GM18519 (cell line): ENCODE measurements at regions not wholly inside any gene's neighbourhood (a gene's known extent, or its start where the extent isn't known, plus 50 kb on each side); places are given as distances from the start of the nearest gene placed in this dataset.

Source experiments
- ATAC-seq: cut with Tn5 transposase; IDR thresholded peaks from one replicate; pipeline ENCODE4 v1.9.1; 2021; ENCODE audit warnings: mild to moderate bottlenecking, moderate library complexity; ENCODE audit not compliant: unreplicated experiment, low FRiP score

DNA sequence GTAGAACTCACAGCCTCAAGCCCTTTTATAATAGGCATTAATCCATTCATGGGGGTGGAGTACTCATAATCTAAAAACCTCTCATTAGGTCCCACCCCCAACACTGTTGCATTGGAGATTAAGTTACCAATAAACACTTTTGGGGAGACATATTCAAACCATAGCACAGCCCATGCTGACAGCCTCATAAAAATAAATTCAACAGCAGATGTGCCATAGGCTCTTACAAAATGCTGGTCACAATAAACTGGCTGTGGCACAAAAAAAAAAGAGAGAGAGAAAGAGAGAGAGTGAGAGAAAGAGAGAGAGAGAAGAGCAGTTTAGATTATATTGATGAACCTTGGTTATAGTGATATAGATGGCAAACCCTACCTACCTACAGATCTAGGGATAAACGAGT is 1000.9 kb downstream of the TUSC7 start:
- ATAC-seq = no peak

DNA sequence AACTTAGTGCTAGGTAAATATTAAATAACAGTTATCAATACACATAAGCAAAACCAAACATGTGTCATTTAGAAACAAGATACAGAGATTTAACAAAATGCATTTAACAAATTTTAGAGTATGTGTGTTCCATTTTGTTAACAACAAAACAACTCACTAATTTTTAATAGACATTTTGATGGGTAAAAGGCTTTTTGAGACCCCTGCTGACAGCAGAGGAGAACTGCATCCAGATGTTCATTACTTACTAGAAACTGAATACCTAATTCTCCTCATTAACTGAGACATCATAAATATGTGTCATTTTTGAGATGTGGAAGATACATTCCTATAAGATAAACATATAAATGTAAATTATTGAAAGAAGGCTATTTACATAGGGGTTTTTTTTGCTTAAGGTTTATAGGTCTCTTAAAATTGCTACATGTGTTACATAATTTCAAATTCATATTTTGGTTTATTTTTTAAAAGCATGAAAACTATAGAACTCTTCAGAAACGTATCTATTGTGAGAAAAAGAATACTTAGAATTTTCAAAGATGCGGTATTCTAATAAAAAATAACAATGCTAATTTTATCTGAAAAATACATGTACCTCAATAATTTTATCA is 1009.8 kb downstream of the TUSC7 start:
- peak; percentile 73 for ATAC-seq

DNA sequence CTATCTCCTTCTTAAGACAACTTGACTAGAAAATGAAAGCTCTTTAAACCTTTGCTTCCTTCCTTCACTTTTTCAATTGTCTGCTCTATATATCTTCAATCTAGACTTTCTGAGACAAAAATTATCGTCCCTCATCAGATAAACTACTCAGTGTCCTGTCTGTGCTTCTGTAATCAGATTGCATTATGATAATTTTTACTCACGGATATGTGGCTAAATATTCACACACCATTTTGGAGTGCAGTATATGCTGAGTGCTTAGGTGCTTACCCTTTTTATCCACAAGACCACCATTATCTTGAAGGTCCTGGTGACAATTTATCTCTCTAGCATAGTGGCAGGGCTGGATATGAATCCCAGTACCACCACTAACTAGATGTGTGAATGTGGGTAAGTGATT is 1012.3 kb downstream of the TUSC7 start:
- ATAC-seq = no peak

DNA sequence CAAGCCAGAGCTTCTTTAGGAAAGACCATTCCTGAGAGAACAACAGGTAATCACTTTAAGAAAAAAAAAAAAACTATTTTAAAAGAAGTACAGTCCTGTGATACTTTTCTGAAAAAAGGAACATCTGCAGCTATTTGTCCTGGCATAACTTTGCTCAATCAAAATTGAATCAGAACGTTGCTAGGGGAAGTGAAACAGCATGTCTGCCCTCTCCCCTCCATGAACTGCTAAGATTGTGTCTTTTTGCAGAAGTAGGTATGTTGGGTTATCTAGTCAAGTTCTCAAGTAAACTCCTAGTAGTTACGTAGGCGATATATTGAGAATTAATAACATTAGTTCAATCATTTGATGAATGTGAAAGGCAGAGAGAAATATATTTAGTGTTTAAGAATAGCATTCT is 1013.3 kb downstream of the TUSC7 start:
- peak; percentile 83 for ATAC-seq

DNA sequence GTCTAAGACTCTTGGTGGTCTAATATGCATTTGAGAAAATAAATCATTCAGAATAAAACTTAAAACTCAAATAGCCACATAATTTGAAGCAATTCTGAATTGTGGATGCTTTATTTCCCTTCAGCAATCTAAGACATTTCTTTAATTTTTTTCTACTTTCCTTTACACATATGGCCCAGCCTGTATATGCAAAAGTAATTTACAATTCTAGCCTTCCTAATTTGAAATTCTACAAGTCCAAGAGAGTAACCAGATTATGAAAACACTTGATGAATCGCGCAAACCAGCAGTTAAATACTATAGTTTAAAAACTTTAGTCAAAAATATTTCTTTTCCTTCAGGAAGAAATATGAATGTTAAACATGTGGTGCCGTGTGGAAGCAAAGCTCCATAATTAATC is 1014.2 kb downstream of the TUSC7 start:
- no peak for ATAC-seq

DNA sequence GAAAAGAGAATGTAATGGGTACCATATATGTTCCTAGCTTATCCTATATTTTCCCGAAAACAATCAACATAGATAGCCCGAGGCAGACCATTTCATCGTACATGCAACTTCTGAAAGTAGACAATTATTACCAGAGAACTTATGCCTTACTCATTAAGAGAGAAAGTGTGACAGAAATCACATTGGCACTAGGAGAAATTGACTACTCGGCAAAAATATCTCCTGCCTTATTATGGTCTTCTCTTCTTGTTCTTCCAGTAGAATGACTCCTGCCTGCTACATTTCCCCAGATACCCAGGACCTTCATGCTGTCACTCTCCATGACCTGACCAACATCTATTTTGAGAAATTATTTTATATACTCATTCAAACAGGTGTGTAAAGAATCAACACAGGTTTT is 1015.7 kb downstream of the TUSC7 start:
- no peak for ATAC-seq

DNA sequence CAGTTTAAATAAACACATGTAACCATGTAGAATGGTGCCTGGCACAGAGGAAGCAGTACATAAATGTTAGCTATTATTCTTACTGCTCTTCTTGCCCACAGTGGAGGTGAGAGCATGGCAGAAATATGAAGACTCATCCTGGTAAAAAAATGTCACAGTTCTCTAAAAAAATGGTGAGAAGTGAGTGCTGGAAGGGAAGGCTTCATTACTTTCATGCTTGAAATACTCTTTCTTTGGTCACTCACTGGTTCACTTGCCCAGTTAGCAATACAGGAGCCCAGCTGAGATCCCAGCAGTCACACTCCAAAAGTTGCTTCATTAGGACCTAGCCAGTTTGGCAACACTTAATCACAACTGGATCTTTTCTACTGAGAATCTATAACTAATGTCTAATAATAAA is 1017.2 kb downstream of the TUSC7 start:
- ATAC-seq = no peak

DNA sequence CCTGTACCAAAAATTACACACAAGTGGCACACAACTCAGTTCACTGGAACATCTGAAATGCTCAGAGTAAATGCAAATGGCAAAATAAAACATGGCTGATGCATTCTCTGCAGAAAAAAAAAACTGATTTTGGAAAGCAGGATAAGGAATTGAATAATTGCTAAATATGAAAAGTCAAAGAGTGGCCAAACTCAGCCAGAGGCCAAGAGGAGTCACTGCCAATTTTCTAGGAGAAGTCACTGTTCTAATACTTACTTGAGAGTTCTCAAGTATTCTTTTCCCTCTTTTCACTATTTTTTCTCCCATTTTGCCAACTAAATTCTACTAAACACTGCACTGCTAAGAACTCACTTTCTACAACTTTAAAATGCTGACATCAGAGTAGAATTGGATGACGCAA is 1018.6 kb downstream of the TUSC7 start:
- ATAC-seq = no peak

DNA sequence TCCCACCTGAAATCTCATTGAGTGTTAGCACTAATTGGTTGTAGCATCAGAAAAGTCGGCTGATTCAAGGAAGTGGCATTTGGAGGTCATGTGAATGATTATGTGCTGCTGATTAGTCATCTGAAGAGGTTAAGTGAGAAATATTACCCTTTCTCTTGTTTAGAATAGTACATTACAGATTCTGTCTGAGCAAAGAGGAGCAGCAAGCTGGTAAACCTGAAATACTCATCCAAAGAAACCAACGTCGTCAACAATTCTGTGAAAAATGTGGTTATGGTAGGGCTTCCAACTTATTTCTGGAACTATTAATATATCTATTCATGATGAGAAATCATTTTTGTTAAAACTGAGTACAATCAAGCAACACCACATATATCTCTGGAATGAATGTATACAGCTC is 1024.9 kb downstream of the TUSC7 start:
- ATAC-seq = no peak

DNA sequence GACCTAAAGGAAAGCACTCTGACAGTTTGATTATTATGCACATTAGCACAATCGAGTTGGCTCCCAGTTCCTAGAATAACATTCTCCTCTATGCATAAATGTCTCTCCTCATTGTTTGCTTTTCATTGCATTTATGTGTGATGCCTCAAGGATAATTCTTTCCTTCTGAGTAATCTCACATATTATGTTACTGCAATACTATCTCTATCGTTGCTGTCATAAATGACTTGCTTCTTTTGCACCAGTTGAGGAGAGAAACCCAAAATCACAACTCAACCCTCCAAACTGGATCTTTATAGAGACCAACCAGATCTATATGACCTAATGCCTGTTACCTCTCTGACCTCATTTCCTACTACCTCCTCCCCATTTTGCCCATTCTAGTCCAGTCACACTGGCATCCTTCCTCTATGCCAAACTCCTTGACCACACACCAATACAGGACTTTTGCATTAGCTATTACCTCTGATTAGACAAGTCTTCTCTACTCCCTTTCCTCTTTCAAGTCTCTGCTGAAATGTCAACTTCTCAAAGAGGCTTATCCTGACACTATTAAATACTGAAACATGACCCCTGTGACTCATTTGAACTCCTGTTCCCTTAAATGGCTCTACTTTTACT is 1026.0 kb downstream of the TUSC7 start:
- no peak for ATAC-seq

DNA sequence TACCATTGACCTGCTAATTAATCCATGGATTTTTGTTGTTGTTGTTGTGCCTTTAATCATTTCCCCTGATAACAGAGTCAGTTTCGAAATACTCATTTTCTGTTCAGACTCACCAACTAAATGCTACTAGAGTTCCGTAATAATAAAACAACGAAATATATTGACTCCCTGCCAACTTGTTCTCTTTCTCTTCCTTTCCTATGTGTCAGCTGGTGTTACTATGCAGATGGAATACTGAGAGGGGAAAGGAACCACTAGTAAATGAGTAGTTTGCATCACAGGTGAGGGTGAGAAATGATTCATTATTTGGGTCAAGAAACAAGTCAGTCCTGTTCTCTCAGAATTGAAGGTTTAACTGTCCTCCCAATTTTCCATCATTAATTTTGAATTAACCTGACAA is 1027.3 kb downstream of the TUSC7 start:
- no peak for ATAC-seq

DNA sequence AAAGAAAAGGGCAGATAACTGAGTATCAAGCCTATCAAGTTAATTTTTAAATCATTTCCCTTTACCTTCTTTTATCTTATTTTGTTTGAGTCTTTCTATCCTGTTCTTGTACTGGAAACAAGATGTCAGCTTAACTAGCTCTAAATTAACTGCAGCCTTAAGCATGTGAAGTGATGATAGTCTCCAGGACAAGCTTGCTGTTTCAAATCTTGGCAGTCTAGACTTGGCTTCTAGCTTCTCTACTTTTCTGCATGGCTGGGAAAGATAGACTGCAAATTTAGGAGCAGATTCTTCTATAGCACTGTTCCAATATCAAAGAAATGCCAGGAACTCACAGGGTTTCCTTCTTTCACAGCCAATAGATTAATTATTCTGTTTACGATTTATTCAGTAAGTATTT is 1034.4 kb downstream of the TUSC7 start:
- no peak for ATAC-seq

DNA sequence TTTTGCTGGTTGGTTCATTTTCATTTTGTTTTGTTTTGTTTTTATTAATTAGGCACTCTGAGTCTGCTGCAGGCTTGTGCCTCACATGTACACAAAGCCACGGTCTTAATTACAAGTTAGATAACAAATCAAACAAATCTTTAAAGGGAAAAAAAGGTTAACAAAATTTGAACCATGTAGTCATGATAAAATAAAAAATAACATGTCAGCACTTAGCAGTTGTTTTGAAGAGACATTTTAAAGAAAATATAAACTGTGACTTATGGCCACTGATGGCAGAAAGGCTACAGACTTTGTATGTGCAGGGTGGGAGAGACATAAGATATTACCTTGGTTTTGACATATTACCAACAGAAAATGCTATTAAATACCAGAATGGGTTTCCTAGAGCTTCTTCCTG is 1035.4 kb downstream of the TUSC7 start:
- no peak for ATAC-seq

DNA sequence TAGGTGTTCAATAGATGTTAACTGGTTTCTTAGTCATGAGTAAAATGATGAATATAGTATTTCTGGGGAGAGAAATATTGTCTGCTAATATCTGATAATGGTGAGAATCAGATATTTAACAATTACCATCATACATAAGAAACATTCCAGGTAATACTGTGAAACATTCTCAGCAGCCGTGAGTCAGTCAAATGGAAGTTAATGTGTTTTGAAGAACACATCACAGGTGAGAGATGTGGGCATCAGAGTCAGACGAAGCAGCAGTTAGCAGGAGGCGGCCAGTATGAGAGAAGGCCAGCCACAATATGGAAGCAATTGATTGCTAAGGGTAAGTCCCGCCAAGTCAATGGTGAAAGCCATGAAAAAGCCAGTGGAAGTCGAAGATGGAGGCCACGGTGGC is 1035.9 kb downstream of the TUSC7 start:
- no peak for ATAC-seq

DNA sequence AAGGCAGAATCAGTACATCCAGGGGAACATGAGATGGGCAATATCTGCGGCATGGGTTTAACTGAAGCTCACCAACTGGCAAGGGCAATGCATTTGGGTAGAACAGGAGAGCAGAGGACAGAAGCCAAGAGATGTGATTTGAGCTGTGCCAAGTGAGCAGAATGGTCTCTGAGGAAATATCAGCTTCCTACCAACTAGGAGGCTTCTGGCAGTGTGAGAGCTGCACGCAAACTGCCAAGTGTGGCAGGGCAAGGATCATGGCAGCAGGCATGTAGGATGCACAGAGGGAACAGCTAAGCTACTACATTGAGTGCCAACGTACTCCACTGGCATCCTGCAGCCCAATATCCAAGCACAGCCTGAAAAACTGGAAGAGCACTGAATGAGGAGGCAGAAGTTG is 1036.5 kb downstream of the TUSC7 start:
- no peak for ATAC-seq

DNA sequence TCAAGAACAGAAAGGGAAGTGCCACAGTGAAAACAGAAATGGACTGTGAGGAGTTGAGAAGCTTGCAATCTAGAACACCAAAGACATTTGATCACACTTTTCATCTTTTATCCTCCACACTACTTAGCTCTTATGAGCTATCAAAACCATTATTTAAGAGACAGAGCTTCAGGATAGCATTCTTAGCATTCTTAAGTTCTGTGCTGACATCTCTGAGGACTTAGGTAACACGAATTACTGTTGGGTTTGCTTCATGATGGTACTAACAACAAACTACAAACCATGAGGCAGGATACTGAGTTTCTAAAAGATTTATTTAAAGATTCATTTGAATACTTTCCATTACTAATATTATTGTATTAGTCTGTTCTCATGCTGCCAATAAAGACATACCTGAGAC is 1038.6 kb downstream of the TUSC7 start:
- ATAC-seq = no peak

DNA sequence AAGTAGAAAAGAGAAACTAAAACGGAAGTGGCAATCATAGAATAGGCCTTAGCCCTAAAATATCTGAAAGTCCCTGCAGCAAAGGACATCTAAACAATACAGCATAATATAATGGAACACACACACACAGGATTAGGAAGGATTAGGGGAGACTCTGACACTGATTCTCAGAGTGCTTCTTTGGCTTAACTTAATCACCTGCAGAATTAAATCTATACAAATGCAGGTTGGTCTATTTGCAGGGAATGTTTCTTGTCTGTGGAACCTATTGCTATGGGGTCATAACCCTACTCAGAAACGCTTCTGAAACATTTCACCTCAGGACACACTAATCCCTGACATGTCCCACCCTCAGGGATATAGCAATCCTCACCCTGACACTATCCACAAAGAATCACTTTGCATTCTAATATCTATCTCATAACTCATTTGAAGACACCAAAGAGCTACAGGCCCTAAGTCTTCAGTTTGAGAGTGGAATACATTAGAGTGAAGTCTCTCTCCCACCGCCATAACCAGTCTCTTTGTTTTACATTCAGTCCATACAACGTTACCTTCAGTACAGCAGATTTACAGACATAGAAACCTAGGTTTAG is 1041.2 kb downstream of the TUSC7 start:
- no peak for ATAC-seq

DNA sequence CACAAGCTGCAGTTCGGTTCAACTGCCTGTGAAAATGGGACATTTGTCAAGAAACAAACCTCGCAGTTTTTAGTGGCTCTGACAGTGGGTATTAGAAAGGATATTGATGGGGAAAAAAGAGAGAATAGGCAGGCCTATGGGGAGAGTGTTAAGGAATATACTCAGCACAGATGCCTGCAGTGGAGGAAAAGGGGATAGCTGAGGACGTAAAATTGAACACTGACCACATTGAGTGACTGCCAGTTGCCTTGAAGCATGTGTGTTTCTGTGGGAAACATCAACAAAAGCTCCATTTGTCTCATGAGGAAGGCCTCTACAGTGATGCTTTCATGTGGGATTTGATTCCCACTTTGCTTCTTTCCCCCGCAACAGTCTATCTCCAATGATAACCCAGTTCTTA is 1042.1 kb downstream of the TUSC7 start:
- no peak for ATAC-seq

DNA sequence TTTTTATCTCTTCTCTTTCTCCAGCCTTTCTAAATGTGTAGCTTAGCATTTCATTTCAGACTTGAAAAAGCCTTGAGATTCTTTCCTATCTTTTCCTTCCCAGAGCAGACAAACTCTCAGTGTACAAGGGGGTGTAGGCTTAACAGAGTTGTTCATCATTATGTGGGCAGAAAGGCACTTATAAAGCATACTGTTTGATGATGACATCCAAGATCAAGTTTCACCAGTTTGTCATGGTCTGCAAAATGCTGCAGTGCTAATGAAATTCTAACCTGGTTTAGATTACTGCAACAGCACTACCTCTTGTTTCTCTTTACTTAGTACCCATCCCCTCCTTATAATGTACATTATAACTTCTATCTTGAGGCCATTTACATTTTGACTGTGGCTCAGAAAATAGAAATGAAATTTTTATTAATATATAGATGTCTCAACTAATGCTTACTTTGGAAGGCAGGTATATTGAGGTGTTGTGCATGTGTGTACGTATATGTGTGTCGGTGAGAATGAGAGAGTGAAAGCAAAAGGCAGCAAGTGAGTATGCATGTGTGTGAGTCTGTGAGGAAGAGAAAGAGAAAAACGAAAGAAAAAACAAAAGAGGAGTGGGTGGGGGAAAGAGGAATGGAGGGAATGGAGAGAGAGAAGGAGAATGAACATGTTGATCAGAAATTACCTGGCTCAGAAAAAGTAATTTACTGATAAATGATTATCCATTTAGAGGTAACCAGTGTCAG is 1043.6 kb downstream of the TUSC7 start:
- no peak for ATAC-seq

DNA sequence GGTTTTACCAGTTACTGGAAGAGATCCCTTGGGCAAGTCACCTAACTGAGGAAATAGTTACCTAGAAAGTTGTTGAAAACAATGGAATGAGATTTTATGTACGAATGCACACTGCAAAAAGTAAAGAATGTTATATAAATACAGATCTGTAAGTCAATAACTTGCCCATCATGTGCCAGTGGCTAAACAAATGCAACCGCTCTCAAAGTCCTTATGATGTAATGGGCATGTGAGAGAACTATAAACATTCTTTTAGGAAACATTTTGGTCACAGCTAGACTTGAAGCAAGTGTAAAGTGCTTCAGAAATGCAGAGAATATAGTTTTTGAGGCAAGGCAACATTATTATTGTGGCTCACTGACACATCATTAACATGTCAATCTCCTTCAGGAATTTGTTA is 1044.5 kb downstream of the TUSC7 start:
- no peak for ATAC-seq

DNA sequence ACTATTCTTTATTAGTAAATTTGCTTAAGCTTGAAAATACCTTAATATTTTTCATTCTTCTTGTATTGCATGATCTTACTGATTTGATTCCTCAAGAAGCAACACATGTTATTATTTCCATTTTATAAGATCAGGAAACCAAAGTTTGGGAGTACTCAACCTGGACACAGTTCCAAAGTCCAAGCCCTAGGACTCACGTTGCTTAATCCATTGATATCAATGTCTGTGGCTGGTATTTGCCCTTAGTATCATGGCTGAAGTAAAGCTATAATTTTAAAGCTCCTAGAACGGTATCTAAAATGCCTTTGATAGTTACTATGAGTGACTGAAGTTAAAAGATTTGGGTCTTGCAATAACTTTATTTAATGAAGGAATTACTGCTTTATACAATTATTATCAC is 1045.3 kb downstream of the TUSC7 start:
- no peak for ATAC-seq

DNA sequence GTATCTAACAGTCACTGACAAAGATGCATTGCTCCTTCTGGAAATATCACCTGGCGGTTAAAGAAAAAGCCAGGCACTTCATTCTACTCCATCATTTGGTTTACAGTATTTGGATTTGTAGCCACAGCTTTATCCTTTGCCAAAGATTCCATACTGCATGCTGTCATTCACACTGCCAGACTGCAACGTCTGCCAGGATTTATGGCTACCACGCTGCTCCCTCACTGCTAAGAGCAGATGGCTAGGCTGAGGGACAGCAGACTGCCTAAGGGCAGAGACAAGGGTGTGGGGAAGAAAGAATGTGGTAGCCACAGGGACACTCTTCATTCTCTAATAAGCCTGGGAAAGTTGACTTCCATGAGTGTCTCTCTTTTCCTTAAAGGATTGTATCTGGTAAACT is 1047.0 kb downstream of the TUSC7 start:
- no peak for ATAC-seq
